BJ (cell line): ENCODE measurements at regions not wholly inside any gene's neighbourhood (a gene's known extent, or its start where the extent isn't known, plus 50 kb on each side); places are given as distances from the start of the nearest gene placed in this dataset.

Experiments used
- CTCF ChIA-PET: fragments of 350-600 bp; formaldehyde crosslinking; extraction: SDS; loops from one replicate; lab custom pipeline; 2021; ENCODE audit warnings: antibody characterized with exemption, inconsistent platforms; lab: Yijun Ruan, JAX
- POLR2A ChIA-PET: fragments of 300-600 bp; sonication (Branson Sonifier 250); formaldehyde crosslinking; extraction: SDS; loops from one replicate; lab custom pipeline; 2021; ENCODE audit warnings: antibody characterized with exemption; lab: Charles Lee
- DNase-seq: peaks from one replicate; pipeline ENCODE4 v3.0.0-alpha.2; 2011; ENCODE audit warnings: low read depth
- H3K27me3 ChIP-seq: 2 replicates; pipeline ENCODE4 v1.6.0; 2011; ENCODE audit warnings: low read length; ENCODE audit not compliant: control insufficient read depth, insufficient read depth
- H3K36me3 ChIP-seq: 2 replicates; pipeline ENCODE4 v1.5.1; 2011; ENCODE audit warnings: low read length; ENCODE audit not compliant: control insufficient read depth, insufficient read depth
- H3K4me3 ChIP-seq: 2 replicates; pipeline ENCODE4 v1.5.1; 2011; ENCODE audit warnings: low read depth, mild to moderate bottlenecking, control low read depth, low read length
- CTCF ChIP-seq: IDR thresholded peaks from 2 replicates; pipeline ENCODE4 v1.5.1; 2011; ENCODE audit warnings: low read depth, mild to moderate bottlenecking, control low read depth, inconsistent platforms, low read length, moderate library complexity; ENCODE audit not compliant: insufficient read depth

- no peak for TF ChIP-seq CTCF
- Histone ChIP-seq H3K27me3 (no peaks in the 10 kb centered on the region), H3K4me3 (no peak overlapping the region), H3K36me3 (no peaks in the 10 kb centered on the region)
- CTCF ChIA-PET, result no interaction called here
- POLR2A ChIA-PET, result no interaction called here
- DNase-seq, result no peak
Observed at GRCh38 chr12:34339922-34340321, 317.6 kb downstream of the ALG10 start.

DNA sequence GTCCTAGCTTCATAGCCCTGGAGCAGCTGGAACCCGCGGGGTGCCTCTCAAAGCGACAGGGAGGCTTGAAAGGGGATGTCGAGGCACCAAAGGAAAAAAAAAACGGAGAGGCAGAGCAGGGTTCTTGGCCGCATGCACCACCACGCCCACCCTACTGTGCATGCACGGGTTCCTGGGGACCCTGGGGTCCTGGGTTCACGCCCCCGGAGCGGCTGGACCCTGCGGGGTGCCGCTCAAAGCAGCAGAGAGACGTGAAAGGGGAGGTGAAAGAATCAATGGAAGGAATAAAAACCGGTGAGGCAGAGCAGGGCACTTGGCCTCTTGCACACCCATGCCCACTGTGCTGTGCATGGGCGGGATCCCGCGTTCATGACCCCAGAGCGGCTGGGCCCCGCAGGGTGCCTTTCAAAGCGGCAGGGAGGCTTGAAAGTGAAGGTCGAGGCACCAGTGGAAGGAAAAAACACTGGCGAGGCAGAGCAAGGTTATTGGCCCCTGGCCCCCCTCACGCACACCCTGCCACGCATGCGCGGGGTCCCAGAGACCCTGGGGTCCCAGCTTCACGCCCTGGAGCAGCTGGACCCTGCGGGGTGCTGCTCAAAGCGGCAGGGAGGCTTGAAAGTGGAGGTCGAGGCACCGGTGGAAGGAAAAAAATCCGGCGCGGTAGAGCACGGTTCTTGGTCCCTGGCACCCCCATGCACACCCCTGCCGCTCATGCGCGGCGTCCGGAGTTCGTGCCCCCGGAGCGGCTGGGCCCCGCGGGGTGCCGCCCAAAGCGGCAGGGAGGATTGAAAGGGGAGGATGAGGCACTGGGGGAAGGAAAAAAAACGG, 318.5 kb downstream of the ALG10 start:
- TF ChIP-seq CTCF, result no peak
- no peak overlapping the region for H3K4me3 ChIP-seq
- no peaks in the 10 kb centered on the region for H3K27me3 ChIP-seq
- H3K36me3 ChIP-seq, result no peaks in the 10 kb centered on the region
- DNase-seq, result no peak
- POLR2A ChIA-PET, result no interaction called here
- CTCF ChIA-PET, result no interaction called here

DNA sequence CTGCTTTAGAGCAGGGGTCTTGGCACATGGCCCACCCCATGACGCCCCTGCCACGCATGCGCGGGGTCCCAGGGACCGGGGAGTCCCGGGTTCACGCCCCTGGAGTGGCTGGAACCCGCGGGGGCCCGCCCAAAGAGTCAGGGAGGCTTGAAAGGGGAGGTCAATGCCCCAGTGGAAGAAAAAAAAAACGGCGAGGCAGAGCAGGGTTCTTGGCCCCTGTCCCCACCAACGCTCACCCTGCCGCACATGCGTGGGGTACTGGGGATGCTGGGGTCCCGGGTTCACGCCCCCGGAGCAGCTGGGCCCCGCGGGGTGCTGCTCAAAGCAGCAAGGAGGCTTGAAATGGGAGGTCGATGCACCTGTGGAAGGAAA, 319.1 kb downstream of the ALG10 start:
- no peaks in the 10 kb centered on the region for H3K27me3 ChIP-seq
- CTCF ChIA-PET, result no interaction called here
- no peak for TF ChIP-seq CTCF
- POLR2A ChIA-PET, result no interaction called here
- no peak for DNase-seq
- H3K4me3 ChIP-seq, result no peak overlapping the region
- no peaks in the 10 kb centered on the region for H3K36me3 ChIP-seq

GRCh38 chr12:34342048-34342447, 319.8 kb downstream of the ALG10 start:
- POLR2A ChIA-PET, result no interaction called here
- Histone ChIP-seq H3K4me3 (no peak overlapping the region), H3K36me3 (no peaks in the 10 kb centered on the region), H3K27me3 (no peaks in the 10 kb centered on the region)
- DNase-seq, result no peak
- CTCF ChIA-PET, result no interaction called here
- no peak for TF ChIP-seq CTCF

GRCh38 chr12:34343345-34343744, 321.0 kb downstream of the ALG10 start:
- CTCF ChIA-PET, result no interaction called here
- TF ChIP-seq CTCF, result no peak
- Histone ChIP-seq H3K27me3 (no peaks in the 10 kb centered on the region), H3K36me3 (no peaks in the 10 kb centered on the region), H3K4me3 (no peak overlapping the region)
- DNase-seq, result no peak
- POLR2A ChIA-PET, result no interaction called here
